HG03175 (cell line): ENCODE measurements at regions not wholly inside any gene's neighbourhood (a gene's known extent, or its start where the extent isn't known, plus 50 kb on each side); places are given as distances from the start of the nearest gene placed in this dataset.

Experiments used
- ATAC-seq: cut with Tn5 transposase; IDR thresholded peaks from one replicate; pipeline ENCODE4 v1.9.1; 2021; ENCODE audit warnings: mild to moderate bottlenecking, moderate library complexity; ENCODE audit not compliant: unreplicated experiment

DNA sequence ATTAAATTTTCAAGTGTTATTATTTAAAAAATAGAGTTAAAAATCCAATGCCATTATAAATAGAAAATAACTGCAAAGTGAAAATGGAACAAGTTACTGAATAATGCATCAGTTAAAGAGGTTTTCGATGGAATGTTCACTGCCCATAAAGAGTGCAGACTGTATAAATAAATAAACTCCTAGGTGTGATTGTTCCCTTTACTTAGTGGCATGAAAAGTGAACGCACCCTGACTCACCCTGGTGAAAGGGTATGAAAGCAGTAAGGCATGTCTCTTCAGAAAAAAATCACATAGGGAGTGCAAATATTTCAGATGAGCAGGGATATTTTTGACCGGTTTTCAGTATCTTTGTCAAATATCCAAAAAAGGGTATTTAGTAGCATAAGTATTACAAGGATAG, 387.8 kb downstream of the DCAF12L2 start:
- no peak for ATAC-seq

DNA sequence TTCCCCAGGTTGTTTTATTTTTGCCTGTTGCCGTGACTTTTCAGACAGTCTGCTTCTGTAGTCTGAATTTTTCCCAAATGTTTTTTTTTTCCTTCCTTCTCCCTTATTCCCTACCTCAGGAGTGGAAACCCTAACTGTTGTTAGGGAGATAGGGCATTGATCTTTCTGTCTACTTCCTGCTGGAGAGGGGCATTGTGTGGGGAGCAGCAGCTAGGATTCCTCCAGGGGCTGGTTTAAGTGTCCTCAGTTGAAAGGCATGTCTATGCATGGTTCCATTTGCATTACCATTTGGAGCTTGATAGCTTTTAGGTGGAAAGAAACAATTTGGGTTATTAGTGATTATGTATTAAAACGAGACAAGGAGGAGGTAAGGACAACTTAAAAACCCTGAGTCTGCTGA, 383.9 kb downstream of the DCAF12L2 start:
- ATAC-seq: no peak

DNA sequence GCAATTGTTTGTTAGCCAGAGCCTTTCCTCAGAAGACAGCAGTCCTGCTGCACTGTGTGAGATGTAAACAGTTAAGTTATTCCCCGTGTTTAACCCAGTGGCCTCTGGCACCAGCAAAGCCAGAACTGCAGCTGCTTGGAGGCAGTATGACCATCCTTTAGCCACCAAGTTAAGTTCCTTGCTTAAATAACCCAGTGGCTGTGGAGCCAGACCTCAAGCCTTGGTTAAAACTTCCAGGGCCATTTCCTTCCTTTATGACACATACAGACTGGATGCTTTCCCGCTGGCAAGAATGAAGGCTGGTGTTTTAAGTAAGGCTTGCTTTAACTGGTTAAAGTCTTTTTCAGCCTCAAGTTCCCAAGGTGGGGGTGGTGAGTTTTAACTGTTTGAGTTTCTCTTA, 379.8 kb downstream of the DCAF12L2 start:
- no peak for ATAC-seq

DNA sequence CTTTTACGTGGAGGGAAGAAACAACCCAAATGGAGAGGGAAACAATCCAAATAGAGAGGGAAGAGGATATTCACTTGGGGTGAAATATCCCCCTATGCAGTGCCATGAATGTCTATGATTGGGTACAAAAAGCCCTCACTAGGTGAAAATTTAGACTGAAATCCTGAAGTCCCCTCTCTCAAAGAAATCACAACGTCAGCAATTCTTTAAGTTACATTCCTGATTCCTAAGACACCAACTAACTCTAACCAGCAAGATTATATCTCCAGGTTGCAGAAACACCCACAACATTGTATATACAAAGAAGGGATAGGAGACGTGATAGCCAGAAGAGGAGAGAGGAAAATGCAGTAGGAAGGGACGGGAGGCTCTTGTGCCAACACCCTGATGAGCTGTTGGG, 374.3 kb downstream of the DCAF12L2 start:
- ATAC-seq: no peak

DNA sequence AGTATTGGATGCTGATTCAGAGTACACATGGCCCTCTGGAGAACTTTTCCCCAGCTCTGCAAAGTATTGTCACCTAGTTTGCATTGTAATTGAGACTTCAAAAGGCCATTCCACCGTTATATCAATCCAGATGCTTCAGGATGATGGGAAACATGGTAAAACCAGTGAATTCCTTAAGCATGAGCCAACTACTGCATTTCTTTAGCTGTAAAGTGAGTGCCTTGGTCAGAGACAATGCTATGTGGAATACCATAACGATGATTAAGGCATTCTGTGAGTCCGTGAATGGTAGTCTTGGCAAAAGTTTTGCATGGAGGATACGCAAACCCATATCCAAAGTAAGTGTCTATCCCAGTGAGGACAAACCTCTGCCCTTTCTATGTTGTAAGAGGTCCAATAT, 355.2 kb downstream of the DCAF12L2 start:
- no peak for ATAC-seq

DNA sequence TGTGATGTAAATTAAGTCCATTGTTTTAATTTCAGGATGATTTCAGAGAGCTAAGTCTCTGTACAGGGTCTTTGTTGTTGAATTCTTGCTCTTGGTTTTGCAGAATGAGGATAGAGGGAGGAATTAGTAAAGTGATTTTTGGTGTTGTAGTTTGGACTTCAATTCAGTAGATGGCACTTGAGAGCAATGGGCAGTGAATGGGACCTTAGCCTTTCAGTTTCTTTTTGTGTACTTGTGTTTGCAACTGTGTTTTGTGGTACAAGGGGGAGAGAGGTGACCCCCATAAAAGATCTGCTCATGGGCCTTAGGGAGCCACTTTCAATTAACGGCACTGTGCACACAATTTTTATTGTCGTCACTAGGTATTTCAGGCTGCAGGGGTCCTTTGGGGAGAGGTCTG, 340.0 kb downstream of the DCAF12L2 start:
- ATAC-seq: no peak

DNA sequence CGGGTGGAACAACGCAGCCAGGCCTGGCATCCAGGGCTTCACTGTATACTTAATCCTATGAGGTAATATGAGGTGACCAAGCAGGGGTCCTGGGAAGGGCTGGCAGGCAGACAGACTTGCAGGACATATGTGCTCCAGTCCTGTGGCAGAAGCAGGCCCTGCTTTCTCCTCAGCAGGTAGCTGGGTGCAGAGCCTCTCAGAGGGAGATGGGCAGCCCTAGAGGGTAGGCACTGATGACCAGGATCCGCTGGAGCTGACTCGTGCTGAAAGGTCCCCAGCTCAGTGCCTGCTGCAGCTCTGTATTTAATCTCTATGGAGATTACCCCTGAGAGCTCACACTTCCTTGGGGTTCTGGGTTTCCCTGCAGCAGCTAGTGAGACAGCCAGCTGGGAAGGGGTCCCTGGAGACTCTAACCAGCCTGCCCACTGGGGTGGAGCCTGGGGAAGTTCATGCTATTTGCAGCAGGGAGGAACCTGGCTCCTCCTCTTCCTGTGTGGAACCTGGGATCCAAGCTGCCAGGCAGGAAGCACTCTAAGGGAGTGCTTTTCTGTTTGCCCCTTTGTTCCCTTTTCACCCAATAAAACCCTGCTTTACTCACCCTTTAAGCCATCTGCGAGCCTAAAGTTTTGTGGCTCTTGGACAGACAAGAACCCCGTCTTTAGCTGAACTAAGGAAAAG, 339.2 kb downstream of the DCAF12L2 start:
- ATAC-seq: no peak

DNA sequence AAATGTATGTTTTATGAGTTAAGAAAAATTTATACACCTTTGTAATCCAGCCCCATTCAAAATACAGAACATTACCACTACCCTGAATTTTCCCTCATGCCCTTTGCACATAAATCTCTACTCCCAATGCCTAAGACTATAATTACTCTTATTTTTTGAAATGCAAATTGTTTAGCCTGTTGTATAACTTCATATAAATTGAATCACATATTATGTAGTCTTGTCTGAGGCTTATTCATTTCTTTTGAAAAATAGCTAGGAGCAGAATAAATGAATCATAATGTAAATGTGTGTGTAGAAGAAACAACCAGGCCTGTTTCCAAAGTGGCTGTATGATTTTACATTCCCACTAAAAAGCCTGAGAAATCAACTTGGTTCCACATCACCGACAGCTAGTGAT, 319.8 kb downstream of the DCAF12L2 start:
- no peak for ATAC-seq

DNA sequence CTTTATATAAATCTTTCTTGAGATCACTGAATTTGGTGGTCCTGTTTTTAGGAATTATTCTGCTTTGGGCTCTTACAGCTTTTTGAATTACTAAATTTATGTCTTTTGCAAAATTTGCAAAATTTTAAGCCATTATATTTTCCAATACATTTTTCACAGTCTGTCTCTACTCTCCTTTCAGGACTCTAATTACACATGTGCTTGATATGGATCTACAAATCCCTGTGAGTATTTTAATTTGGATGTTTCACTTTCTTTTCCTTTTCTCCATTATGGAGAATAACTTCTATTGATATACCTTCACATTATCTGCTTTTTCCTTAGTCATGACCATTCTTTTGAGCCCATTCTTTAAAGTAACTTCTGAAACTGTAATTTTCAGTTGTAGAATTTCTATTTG, 315.4 kb downstream of the DCAF12L2 start:
- no peak for ATAC-seq

DNA sequence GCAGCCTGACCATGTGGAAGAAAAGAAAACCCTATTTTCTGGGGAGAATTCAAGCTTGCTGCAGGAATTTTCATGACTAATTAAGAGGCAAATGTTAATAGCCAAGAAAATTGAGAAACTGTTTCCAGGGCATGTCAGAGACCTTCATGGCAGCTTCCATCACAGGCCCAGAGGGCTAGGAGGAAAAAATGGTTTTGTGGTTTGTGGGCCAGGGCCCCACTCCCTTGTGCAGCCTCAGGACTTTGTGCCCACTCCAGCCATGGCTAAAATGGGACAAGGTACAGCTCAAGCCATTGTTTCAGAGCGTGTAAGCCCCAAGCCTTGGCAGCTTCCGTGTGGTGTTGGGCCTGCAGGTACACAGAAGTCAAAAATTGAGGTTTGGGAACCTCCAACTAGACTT, 282.9 kb downstream of the DCAF12L2 start:
- ATAC-seq: no peak

DNA sequence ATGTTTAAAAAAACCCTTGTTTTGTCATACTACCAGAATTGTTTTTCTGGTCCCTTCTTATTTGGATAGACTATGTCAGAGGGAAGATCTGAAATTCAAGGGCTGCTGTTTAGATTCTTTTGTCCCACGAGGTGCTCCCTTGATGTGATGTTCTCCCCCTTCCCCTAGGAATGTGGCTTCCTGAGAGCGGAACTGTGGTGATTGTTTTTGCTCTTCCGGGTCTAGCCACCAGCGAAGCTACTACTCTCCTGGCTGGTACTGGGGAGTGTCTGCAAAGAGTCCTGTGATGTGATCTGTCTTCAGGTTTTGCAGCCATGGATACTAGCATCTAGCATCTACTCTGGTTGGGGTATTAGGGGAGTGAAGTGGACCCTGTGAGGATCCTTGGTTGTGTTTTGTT, 271.1 kb downstream of the DCAF12L2 start:
- no peak for ATAC-seq

DNA sequence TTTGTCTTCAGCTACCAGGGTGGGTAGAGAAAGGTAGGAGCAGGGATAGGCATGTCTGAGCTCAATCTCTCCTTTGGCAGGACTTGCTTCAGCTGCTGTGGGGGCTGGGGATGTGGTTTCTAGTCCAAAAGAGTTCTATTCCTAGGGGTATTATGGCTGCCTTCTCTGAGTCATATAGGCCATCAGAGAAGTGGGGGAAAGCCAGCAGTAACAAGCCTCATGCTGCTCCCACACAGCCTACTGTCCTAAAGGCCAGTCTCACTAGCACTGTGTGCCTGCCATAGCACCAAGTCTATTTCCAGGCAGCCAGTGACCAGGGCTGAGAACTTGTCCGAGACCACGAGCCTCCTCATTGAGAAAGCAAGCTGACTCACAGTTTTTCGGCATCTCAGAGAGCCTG, 270.6 kb downstream of the DCAF12L2 start:
- ATAC-seq: no peak

DNA sequence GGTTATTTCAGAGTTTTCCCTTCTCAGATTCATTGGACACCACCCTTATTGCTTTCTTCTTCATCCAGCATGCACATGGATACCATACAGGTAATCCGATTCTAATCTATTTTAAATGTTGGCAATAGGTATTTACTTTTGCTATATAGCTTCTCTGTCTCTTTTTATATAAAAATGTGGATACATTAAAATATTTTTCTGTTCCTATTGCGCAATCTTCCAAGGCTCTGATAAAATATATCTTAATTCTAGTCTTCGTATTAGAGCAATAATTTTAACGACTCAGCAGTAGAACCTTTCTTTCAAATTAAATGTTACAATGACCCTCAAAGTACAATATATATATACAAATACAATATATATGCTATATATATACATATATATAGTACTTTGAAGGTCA, 239.8 kb downstream of the DCAF12L2 start:
- ATAC-seq: no peak

DNA sequence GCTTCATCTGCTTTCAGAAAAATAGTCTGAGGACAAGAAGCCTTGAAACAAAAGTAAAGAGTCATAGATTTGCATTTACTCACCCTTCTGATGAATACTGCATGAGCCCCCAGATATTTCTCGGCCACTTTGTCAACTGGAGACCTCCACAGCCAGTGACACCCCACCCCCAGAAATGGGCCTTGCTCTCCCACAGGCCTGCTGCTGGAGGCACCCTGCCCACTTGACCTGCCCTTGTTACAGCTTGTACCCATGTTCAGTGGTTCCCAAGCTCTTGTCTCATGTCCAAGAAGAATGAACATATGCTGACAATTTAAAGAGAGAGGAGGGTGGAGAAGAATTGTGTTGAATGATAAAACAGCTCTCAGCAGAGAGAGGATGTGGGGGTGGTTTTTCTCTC, 225.1 kb downstream of the DCAF12L2 start:
- ATAC-seq: no peak

DNA sequence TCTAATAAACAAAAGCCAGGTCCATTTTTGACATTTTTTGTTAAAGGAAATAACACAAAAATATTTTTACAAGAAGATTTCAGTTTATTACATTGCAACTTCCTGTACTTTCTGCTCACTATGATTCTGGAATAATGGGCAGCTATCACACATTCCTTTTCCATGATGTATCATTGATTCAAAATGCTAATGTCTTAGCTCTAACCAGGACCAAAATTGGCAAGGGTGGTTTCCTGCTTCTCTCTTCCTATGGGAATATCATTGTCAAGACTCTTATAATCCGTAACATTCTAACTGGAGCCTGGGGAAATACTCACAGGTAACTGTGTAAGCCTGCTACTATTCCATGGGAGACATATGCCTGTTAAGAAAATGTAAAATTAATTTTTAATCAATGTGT, 218.6 kb downstream of the DCAF12L2 start:
- ATAC-seq: no peak

DNA sequence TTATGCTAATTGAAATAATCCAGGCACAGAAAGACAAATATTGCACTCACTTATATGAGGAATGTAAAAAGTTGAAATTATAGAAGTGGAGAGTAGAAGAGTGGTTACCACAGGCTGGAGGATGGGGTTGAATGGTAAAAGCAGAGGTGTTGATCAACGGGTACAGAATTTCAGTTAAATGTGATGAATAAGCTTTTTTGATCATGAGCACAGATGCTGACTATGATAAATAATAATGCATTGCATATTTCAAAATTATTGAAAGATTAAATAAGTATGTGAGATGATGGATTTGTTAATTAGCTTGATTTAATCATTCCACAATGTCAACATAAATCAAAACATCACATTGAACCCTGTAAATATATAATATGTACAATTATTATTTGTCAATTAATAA, 213.1 kb downstream of the DCAF12L2 start:
- no peak for ATAC-seq

DNA sequence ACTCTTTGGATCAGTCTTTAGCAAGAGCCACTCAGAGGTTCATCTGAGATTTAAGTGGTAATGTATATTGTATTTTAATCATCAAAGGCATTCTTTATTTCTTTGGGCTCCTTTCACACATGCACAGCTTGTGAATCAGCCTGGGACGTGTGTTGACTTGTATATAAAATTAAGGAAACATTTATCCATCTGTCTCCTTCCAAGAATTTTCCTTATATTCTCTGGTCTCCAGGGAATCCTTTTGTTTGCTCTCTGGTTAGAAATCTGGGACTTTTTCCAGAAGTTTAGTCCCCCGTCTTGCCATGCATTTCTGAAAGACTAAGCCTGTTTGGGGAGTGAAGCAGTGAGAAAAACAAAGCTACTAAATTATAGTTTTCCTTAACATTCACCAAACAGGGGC, 212.3 kb downstream of the DCAF12L2 start:
- ATAC-seq: no peak

DNA sequence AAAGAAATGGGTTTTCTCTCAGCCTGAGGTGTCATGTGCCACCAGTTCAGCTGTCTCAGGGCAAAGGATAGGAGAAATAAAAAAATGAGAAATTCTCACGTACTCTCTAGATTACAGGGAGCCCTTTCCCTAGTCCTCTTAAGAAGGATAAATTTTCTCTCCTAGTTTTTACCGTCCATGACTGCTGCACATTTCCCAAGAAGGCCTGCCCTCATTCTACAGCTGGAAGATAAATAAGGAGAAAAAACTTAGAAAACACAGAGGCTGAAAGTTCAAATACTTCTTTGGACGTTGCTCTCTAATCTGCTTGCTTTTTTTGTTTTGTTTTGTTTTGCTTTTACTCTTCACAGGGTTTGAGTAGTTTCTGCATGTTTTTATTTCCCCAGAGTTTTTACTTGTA, 211.9 kb downstream of the DCAF12L2 start:
- no peak for ATAC-seq

DNA sequence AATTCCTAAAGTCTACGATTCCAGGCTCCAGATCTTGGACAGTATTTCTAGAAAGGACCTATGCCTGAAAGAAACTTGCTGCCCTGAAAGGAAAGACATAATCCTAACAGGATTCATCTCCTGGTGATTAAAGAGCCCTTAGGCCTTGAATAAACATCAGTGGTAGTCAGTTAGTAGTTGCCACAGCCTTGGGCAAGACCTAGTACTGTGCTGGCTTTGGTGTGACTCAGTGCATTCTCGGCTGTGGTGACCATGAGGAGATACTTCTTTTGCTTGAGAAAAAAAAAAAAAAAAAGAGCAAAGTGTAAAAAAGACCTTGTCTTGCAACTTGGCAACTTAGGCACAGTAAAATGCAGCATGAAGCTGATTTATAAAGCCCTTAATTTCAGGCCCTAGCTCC, 188.2 kb downstream of the DCAF12L2 start:
- no peak for ATAC-seq

DNA sequence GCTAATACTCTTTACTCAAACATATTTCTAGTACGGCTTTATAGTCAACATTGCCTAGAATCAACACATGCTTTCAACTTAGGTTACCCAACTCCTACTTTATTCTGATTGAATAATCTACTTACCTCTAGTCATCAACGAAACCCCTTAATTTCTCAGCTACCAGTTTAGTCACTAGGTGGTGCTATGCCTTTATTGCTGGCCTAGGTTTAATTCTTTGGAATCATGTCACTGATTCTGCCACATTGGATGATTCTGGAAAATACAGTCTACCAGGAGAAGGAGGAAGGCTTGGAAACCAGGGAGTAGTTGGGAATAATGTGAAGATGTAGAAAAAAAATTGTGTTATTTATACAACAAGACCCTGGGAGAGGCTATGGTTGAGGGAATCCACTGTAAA, 167.7 kb downstream of the DCAF12L2 start:
- no peak for ATAC-seq

DNA sequence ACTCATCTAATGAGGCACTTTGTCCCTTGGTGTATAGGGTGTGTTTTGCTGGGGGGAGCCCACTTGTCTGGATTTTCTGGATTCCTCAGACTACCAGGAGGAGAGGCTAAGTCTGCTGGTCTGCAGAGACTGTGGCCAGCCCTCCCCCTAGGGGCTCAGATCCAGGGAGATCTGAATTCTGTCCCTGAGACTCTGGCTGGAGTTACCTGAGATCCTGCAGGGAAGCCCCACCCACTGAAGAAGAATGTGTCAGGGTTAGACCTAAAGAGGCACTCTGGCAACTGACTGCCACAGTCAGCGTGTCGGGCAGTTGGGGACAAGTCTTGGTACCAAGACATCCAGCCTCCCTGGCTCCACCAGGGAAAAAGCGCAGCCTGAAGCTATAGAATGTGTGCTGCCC, 138.9 kb downstream of the DCAF12L2 start:
- no peak for ATAC-seq

DNA sequence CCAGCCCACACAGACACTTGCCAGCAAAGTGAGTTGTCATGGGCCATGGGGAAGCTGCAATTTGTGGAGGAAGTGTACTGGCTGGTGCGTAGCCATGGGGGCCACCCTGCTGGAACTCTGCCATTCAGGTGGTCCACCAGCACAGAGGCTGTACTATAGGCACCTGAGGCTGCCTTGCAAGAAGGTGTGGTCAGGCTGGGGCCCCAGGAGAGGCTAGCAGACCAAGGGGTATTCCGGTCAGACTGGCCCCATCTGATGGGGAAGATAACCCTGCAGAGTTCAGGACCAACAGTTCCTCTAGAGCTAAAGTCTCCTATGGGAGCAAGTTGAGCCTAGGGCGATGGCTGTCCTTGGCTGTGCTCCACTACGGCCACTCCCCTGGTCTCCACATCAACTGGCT, 136.1 kb downstream of the DCAF12L2 start:
- no peak for ATAC-seq

DNA sequence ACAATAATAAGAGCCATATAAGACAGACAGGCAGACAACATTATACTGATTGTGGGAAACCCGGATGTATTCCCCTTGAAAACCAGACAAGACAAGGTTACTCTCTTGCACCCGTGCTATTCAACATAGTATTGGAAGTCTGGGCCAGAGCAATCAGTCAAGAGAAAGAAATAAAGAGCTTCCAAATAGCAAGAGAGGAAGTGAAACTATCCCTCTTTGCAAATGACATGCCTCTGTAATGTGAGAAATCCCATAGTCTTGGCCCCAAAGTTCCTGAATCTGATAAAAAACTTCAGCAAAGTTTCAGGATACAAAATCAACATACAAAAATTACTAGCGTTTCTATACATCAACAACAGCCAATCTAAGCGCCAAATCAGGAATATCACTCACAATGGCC, 102.1 kb downstream of the DCAF12L2 start:
- ATAC-seq: no peak
